Colonic mucosa (tissue), 4 donors: ENCODE measurements at regions not wholly inside any gene's neighbourhood (a gene's known extent, or its start where the extent isn't known, plus 50 kb on each side); places are given as distances from the start of the nearest gene placed in this dataset.

ENCODE experiments used
- DNase-seq: peaks from one replicate; pipeline ENCODE4 v3.0.0-alpha.2; 2020
- H3K27ac ChIP-seq: fragments of 200-600 bp; one replicate; pipeline ENCODE4 v1.8.0; 2021
- H3K27me3 ChIP-seq: fragments of 200-600 bp; one replicate; pipeline ENCODE4 v1.8.0; 2021
- H3K36me3 ChIP-seq: fragments of 200-600 bp; one replicate; pipeline ENCODE4 v1.8.0; 2021
- H3K4me1 ChIP-seq: fragments of 200-600 bp; one replicate; pipeline ENCODE4 v1.8.0; 2021; ENCODE audit warnings: mild to moderate bottlenecking
- H3K4me3 ChIP-seq: fragments of 200-600 bp; one replicate; pipeline ENCODE4 v1.8.0; 2021
- H3K9ac ChIP-seq, 2 donors: one replicate each; pipeline ENCODE4 v1.7.0; 2013; ENCODE audit warnings: control low read depth in 2 of 2, low read depth in 2 of 2, low read length in 2 of 2
- H3K9me3 ChIP-seq: fragments of 200-600 bp; one replicate; pipeline ENCODE4 v1.8.0; 2021
- CTCF ChIP-seq: fragments of 200-600 bp; IDR thresholded peaks from one replicate; pipeline ENCODE4 v1.8.0; 2022; ENCODE audit warnings: antibody characterized with exemption, mild to moderate bottlenecking
- intact Hi-C: fragments of 100-400 bp; cut with DNase I; formaldehyde crosslinking; loops from one replicate; pipeline ENCODE4 v1.14.1; 2022
- donor health status: healthy.
- donor health status: DM: no; HTN: no; CAD: no.
- donor health status: DM: no; HTN: no; CAD: no.

- Histone ChIP-seq H3K9ac (no peak overlapping the region), H3K4me1 (no peaks in the 10 kb centered on the region), H3K27ac (no peak overlapping the region), H3K9me3 (no peaks in the 10 kb centered on the region), H3K4me3 (no peak overlapping the region), H3K27me3 (no peaks in the 10 kb centered on the region), H3K36me3 (no peaks in the 10 kb centered on the region)
- intact Hi-C loops: no loop called here
- no peak for TF ChIP-seq CTCF
- DNase-seq: no peak
Measured at GRCh38 chr2:221676566-221677172, 104.6 kb upstream of the EPHA4 start.

DNA sequence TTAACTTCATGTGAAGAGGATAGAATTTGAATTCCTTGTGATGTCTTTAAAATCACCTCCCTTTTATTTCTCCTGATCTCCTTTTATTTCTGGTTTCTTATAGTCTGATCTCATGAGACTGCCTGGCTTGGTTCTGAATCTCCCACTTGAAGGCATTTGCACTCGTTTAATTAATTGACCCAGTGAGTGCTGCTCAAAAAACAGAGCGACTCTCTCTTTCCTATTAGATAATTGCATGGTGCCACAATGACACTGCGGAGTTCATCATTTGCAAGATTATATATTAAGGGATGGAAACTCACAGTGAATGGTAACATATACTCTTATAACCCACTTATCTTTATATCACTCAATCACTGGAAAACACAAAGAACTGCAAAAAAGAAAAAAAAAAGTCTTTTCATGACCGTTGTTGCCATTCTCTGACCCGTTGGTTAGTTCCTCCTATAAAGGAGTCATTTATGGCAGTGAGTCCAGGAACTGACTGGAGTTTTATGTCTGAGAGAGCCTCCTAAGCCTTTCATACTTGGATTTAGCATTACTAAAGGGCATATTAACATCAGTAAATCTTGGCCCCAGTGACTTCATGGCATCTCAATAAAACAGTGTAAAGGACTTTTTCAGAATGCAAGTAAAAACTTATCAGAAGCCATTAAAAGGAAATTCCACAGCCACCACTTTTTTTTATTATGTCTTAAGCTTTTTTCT lies 103.3 kb upstream of the EPHA4 start:
- intact Hi-C loops: no loop called here
- DNase-seq: no peak
- H3K4me3 ChIP-seq: no peak overlapping the region
- no peaks in the 10 kb centered on the region for H3K4me1 ChIP-seq
- no peaks in the 10 kb centered on the region for H3K9me3 ChIP-seq
- no peaks in the 10 kb centered on the region for H3K36me3 ChIP-seq
- H3K27ac ChIP-seq: no peak overlapping the region
- H3K27me3 ChIP-seq: no peaks in the 10 kb centered on the region
- H3K9ac ChIP-seq: no peak overlapping the region
- no peak for TF ChIP-seq CTCF

GRCh38 chr2:221674446-221674845 lies 102.3 kb upstream of the EPHA4 start:
- no peak overlapping the region for H3K9ac ChIP-seq
- H3K9me3 ChIP-seq: no peaks in the 10 kb centered on the region
- no peak overlapping the region for H3K4me3 ChIP-seq
- H3K4me1 ChIP-seq: no peaks in the 10 kb centered on the region
- no peak overlapping the region for H3K27ac ChIP-seq
- intact Hi-C loops: no loop called here
- H3K36me3 ChIP-seq: no peaks in the 10 kb centered on the region
- DNase-seq: no peak
- H3K27me3 ChIP-seq: no peaks in the 10 kb centered on the region
- no peak for TF ChIP-seq CTCF

- intact Hi-C loops: no loop called here
- no peak overlapping the region for H3K27ac ChIP-seq
- no peak overlapping the region for H3K9ac ChIP-seq
- no peak overlapping the region for H3K4me3 ChIP-seq
- H3K9me3 ChIP-seq: no peaks in the 10 kb centered on the region
- no peak for DNase-seq
- H3K4me1 ChIP-seq: no peaks in the 10 kb centered on the region
- H3K36me3 ChIP-seq: no peaks in the 10 kb centered on the region
- no peaks in the 10 kb centered on the region for H3K27me3 ChIP-seq
- no peak for TF ChIP-seq CTCF
Measured at GRCh38 chr2:221673248-221673647, 101.1 kb upstream of the EPHA4 start.

GRCh38 chr2:221671515-221671914 lies 99.4 kb upstream of the EPHA4 start:
- Histone ChIP-seq H3K4me3 (no peak overlapping the region), H3K36me3 (no peaks in the 10 kb centered on the region), H3K9me3 (no peaks in the 10 kb centered on the region), H3K4me1 (no peaks in the 10 kb centered on the region), H3K27ac (no peak overlapping the region), H3K27me3 (no peaks in the 10 kb centered on the region), H3K9ac (no peak overlapping the region)
- intact Hi-C loops: no loop called here
- no peak for TF ChIP-seq CTCF
- DNase-seq: no peak
